ENCODE measurements at regions not wholly inside any gene's neighbourhood (a gene's known extent, or its start where the extent isn't known, plus 50 kb on each side); places are given as distances from the start of the nearest gene placed in this dataset.

GRCh38 chr2:67823726-67824125, 239.1 kb downstream of the C1D start:
- no peak for DNase-seq
- Mint-ChIP-seq H3K4me3 (no peak overlapping the region), H3K4me1 (no peaks in the 10 kb centered on the region), H3K27ac (no peak overlapping the region), H3K36me3 (ENCODE audit: low read depth) (no peaks in the 10 kb centered on the region), H3K27me3 (no peaks in the 10 kb centered on the region)
- ATAC-seq = no peak
- no peaks in the 10 kb centered on the region for H3K9me3 ChIP-seq (ENCODE audit: control insufficient read depth, low read length, poor library complexity, severe bottlenecking)

DNA sequence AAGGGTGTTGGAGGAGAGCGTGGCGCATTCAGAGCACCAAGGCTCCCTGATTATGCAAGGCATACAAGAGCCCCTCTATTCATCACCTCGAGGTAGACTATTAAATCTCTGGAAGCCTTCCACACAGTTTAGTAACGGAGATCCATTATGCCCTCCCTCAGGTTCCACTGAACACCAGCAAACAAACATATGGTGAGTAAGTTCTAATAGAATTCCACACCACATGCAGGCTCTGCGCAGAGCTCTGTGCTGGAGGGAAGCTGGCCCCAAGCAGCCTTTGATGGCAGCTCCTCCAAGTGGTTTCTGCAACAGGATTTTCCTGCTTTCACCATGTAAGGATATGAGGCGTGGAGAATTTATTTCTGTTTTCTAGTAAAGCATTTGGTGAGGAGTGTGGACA, 238.6 kb downstream of the C1D start:
- ATAC-seq = no peak

GRCh38 chr2:67825476-67825875, 237.3 kb downstream of the C1D start:
- no peak for ATAC-seq
- H3K4me3 Mint-ChIP-seq = no peak overlapping the region
- H3K27me3 Mint-ChIP-seq = no peaks in the 10 kb centered on the region
- no peaks in the 10 kb centered on the region for H3K4me1 Mint-ChIP-seq
- no peaks in the 10 kb centered on the region for H3K36me3 Mint-ChIP-seq (ENCODE audit: low read depth)
- H3K27ac Mint-ChIP-seq = no peak overlapping the region
- H3K9me3 ChIP-seq (ENCODE audit: control insufficient read depth, low read length, poor library complexity, severe bottlenecking) = no peaks in the 10 kb centered on the region
- no peak for DNase-seq

More for the DNA sequence above, 238.6 kb downstream of the C1D start:
- DNase-seq = no peak
- Mint-ChIP-seq H3K27me3 (no peaks in the 10 kb centered on the region), H3K36me3 (ENCODE audit: low read depth) (no peaks in the 10 kb centered on the region), H3K4me3 (no peak overlapping the region), H3K4me1 (no peaks in the 10 kb centered on the region), H3K27ac (no peak overlapping the region)
- no peaks in the 10 kb centered on the region for H3K9me3 ChIP-seq (ENCODE audit: control insufficient read depth, low read length, poor library complexity, severe bottlenecking)

DNA sequence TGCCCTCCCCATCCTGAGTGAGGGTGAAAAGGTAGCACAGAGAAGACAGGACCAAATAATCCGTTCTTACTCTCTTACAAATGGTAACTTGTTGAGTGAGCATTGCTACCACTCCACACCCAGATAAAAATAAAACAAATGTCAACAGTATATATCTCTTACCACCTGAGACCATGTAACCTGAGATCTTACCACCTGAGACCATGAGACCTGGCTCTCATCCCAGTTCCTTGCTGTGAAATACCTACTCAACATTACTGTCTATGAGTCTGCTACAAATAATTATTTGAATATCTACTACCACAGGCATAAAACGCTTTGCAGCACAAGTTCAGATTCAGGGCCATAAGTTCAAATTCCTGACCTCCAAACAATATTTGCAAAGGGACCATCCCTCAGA, 234.7 kb downstream of the C1D start:
- Mint-ChIP-seq H3K36me3 (ENCODE audit: low read depth) (no peaks in the 10 kb centered on the region), H3K27ac (no peak overlapping the region), H3K27me3 (no peaks in the 10 kb centered on the region), H3K4me1 (no peaks in the 10 kb centered on the region), H3K4me3 (no peak overlapping the region)
- ATAC-seq = no peak
- H3K9me3 ChIP-seq (ENCODE audit: control insufficient read depth, low read length, poor library complexity, severe bottlenecking) = no peaks in the 10 kb centered on the region
- no peak for DNase-seq

GRCh38 chr2:67829470-67829869, 233.3 kb downstream of the C1D start:
- Mint-ChIP-seq H3K27ac (no peak overlapping the region), H3K36me3 (ENCODE audit: low read depth) (no peaks in the 10 kb centered on the region), H3K4me3 (no peak overlapping the region), H3K27me3 (no peaks in the 10 kb centered on the region), H3K4me1 (no peaks in the 10 kb centered on the region)
- H3K9me3 ChIP-seq (ENCODE audit: control insufficient read depth, low read length, poor library complexity, severe bottlenecking) = no peaks in the 10 kb centered on the region
- ATAC-seq = no peak
- DNase-seq = no peak

GRCh38 chr2:67833632-67834031, 229.2 kb downstream of the C1D start:
- Mint-ChIP-seq H3K27me3 (peaks cover 6% of the 10 kb centered on the region), H3K27ac (no peak overlapping the region), H3K36me3 (ENCODE audit: low read depth) (no peaks in the 10 kb centered on the region), H3K4me3 (no peak overlapping the region), H3K4me1 (no peaks in the 10 kb centered on the region)
- H3K9me3 ChIP-seq (ENCODE audit: control insufficient read depth, low read length, poor library complexity, severe bottlenecking) = no peaks in the 10 kb centered on the region
- no peak for DNase-seq
- no peak for ATAC-seq

- no peak overlapping the region for H3K27ac Mint-ChIP-seq
- peaks cover 11% of the 10 kb centered on the region for H3K27me3 Mint-ChIP-seq
- no peak overlapping the region for H3K4me3 Mint-ChIP-seq
- H3K36me3 Mint-ChIP-seq (ENCODE audit: low read depth) = no peaks in the 10 kb centered on the region
- DNase-seq = no peak
- H3K4me1 Mint-ChIP-seq = peaks cover 2% of the 10 kb centered on the region
- no peak for ATAC-seq
- no peaks in the 10 kb centered on the region for H3K9me3 ChIP-seq (ENCODE audit: control insufficient read depth, low read length, poor library complexity, severe bottlenecking)
Observed at GRCh38 chr2:67834482-67834881, 228.3 kb downstream of the C1D start.

GRCh38 chr2:67835266-67835665, 227.5 kb downstream of the C1D start:
- Mint-ChIP-seq H3K36me3 (ENCODE audit: low read depth) (no peaks in the 10 kb centered on the region), H3K4me1 (peaks cover 3% of the 10 kb centered on the region), H3K4me3 (no peak overlapping the region), H3K27ac (no peak overlapping the region), H3K27me3 (peaks cover 18% of the 10 kb centered on the region)
- ATAC-seq (no peak), DNase-seq (no peak)
- H3K9me3 ChIP-seq (ENCODE audit: control insufficient read depth, low read length, poor library complexity, severe bottlenecking) = no peaks in the 10 kb centered on the region

- Mint-ChIP-seq H3K4me1 (peaks cover 3% of the 10 kb centered on the region), H3K36me3 (ENCODE audit: low read depth) (no peaks in the 10 kb centered on the region), H3K27me3 (peaks cover 28% of the 10 kb centered on the region), H3K27ac (no peak overlapping the region), H3K4me3 (no peak overlapping the region)
- no peaks in the 10 kb centered on the region for H3K9me3 ChIP-seq (ENCODE audit: control insufficient read depth, low read length, poor library complexity, severe bottlenecking)
- no peak for DNase-seq
- no peak for ATAC-seq
Observed at GRCh38 chr2:67836866-67837265, 225.9 kb downstream of the C1D start.

DNA sequence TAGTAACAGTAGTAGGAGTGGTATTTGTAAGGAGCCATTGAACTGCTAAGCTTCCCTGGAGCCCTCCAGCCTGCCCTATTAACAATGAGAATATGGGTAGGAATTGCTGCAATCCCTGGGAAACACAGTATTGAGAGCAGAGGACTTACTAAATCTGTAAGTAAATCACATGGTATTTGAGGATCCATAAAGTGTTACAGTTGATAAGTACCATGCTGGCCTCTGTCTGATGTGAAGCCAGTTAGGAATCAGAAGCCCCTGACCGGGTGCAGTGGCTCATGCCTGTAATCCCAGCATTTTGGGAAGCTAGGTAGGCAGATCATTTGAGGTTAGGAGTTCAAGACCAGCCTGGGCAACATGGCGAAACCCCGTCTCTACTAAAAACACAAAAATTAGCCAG, 224.6 kb downstream of the C1D start:
- no peaks in the 10 kb centered on the region for H3K36me3 Mint-ChIP-seq (ENCODE audit: low read depth)
- peaks cover 5% of the 10 kb centered on the region for H3K4me1 Mint-ChIP-seq
- H3K4me3 Mint-ChIP-seq = no peak overlapping the region
- peaks cover 41% of the 10 kb centered on the region for H3K27me3 Mint-ChIP-seq
- DNase-seq = no peak
- no peak overlapping the region for H3K27ac Mint-ChIP-seq
- no peaks in the 10 kb centered on the region for H3K9me3 ChIP-seq (ENCODE audit: control insufficient read depth, low read length, poor library complexity, severe bottlenecking)
- no peak for ATAC-seq

- DNase-seq (no peak), ATAC-seq (no peak)
- Mint-ChIP-seq H3K4me3 (no peak overlapping the region), H3K27me3 (peaks cover 48% of the 10 kb centered on the region), H3K36me3 (ENCODE audit: low read depth) (no peaks in the 10 kb centered on the region), H3K4me1 (peaks cover 5% of the 10 kb centered on the region), H3K27ac (no peak overlapping the region)
- no peaks in the 10 kb centered on the region for H3K9me3 ChIP-seq (ENCODE audit: control insufficient read depth, low read length, poor library complexity, severe bottlenecking)
Observed at GRCh38 chr2:67839242-67839641, 223.6 kb downstream of the C1D start.

DNA sequence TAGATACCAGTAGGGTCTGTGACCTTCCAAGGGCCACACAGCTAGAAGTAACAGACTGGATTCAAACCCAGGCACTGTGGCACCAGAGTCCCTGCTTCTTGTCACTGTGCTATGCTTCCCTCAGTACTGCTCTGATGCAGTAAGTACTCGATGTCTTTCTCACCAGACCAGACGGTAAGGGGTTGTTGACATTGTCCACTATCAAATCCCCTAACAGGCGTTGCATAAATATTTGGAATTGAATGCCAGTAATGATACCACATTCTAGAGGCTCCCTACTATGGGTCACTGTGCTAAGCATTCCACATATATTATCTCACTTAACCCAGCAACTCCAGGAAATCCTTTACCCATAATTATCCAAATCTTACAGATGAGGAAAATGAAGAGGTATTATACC, 223.1 kb downstream of the C1D start:
- H3K36me3 Mint-ChIP-seq (ENCODE audit: low read depth) = no peaks in the 10 kb centered on the region

DNA sequence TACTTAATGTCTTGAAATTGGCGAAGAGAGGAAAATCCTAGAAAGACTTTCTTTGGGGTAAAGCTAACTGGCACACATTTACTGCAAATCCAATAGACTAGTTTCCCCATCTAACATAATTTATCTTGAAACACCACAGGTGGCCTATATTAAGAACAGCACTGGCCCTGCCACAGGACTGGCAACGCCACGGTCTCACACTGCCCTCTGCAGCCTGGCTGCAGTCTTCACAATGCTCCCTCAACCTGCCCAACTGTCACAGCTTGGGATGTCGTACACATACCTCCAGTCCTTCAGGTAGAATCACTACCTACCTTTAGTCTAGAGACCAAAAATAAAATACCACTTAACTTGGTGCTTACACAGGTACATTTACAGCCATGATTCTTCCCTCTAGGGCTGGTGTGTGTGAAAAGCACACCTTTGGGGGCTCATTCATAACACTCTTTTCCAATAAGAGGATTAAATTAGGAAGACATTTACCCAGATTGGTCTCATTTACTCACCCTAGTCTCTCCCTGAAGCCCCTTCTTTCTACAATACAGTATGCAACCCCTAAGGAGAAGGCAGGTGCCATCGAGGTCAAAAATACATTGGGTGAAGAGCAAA, 222.2 kb downstream of the C1D start:
- Mint-ChIP-seq H3K27me3 (peaks cover 58% of the 10 kb centered on the region), H3K4me3 (no peak overlapping the region), H3K27ac (no peak overlapping the region), H3K4me1 (peaks cover 5% of the 10 kb centered on the region), H3K36me3 (ENCODE audit: low read depth) (no peaks in the 10 kb centered on the region)
- no peaks in the 10 kb centered on the region for H3K9me3 ChIP-seq (ENCODE audit: control insufficient read depth, low read length, poor library complexity, severe bottlenecking)
- DNase-seq (no peak), ATAC-seq (no peak)

More for the DNA sequence above, 223.1 kb downstream of the C1D start:
- H3K4me3 Mint-ChIP-seq = no peak overlapping the region
- ATAC-seq (no peak), DNase-seq (no peak)
- H3K4me1 Mint-ChIP-seq = peaks cover 5% of the 10 kb centered on the region
- H3K27me3 Mint-ChIP-seq = peaks cover 53% of the 10 kb centered on the region
- H3K9me3 ChIP-seq (ENCODE audit: control insufficient read depth, low read length, poor library complexity, severe bottlenecking) = no peaks in the 10 kb centered on the region
- H3K27ac Mint-ChIP-seq = no peak overlapping the region

DNA sequence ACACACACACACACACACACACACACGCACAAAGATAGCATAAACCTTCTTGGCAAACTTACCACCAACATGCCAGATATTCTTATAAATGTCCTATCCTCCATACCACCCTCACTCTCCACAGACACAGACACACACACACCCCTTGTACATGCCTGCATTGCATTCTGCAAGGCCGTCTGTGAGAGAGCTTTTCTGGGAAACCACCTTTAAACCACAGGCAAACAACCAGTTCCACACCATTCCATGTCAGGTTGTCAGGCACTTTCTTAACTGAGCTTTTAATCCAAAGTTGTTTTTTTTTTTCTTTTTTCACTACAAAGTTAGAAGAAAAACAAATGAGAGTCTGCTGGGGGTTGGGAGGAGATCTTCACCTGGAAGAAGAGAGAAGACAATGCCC, 221.1 kb downstream of the C1D start:
- no peak for ATAC-seq
- no peak for DNase-seq
- Mint-ChIP-seq H3K27me3 (peaks cover 60% of the 10 kb centered on the region), H3K27ac (no peak overlapping the region), H3K4me3 (no peak overlapping the region), H3K4me1 (peaks cover 5% of the 10 kb centered on the region), H3K36me3 (ENCODE audit: low read depth) (no peaks in the 10 kb centered on the region)
- H3K9me3 ChIP-seq (ENCODE audit: control insufficient read depth, low read length, poor library complexity, severe bottlenecking) = no peaks in the 10 kb centered on the region

All from T-helper 17 cell (primary cell).